NB4 (cell line): ENCODE measurements at regions not wholly inside any gene's neighbourhood (a gene's known extent, or its start where the extent isn't known, plus 50 kb on each side); places are given as distances from the start of the nearest gene placed in this dataset.

Experiments
- POLR2A ChIP-seq: IDR thresholded peaks from 2 replicates; pipeline ENCODE4 v1.6.1; 2011; ENCODE audit warnings: mild to moderate bottlenecking; ENCODE audit not compliant: insufficient read length; ENCODE audit errors: extremely low read depth
- TF ChIP-seq, protein P1 (sequence below): IDR thresholded peaks from one replicate; pipeline ENCODE4 v1.5.1; 2012; ENCODE audit warnings: low read depth, low read length

GRCh38 chr14:101120641-101121507 is 217.4 kb upstream of the RTL1 start:
- TF ChIP-seq, protein P1, sequence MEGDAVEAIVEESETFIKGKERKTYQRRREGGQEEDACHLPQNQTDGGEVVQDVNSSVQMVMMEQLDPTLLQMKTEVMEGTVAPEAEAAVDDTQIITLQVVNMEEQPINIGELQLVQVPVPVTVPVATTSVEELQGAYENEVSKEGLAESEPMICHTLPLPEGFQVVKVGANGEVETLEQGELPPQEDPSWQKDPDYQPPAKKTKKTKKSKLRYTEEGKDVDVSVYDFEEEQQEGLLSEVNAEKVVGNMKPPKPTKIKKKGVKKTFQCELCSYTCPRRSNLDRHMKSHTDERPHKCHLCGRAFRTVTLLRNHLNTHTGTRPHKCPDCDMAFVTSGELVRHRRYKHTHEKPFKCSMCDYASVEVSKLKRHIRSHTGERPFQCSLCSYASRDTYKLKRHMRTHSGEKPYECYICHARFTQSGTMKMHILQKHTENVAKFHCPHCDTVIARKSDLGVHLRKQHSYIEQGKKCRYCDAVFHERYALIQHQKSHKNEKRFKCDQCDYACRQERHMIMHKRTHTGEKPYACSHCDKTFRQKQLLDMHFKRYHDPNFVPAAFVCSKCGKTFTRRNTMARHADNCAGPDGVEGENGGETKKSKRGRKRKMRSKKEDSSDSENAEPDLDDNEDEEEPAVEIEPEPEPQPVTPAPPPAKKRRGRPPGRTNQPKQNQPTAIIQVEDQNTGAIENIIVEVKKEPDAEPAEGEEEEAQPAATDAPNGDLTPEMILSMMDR = no peak
- TF ChIP-seq POLR2A = no peak
